IgD-negative memory B cell (primary cell): ENCODE measurements at regions not wholly inside any gene's neighbourhood (a gene's known extent, or its start where the extent isn't known, plus 50 kb on each side); places are given as distances from the start of the nearest gene placed in this dataset.

Experiments used
- H3K27ac Mint-ChIP-seq, 3 donors: one replicate each; pipeline ENCODE4 v1.8.0; 2020 to 2022; ENCODE audit warnings: mild to moderate bottlenecking in 3 of 3, mixed read lengths in 3 of 3, moderate library complexity in 1 of 3
- H3K27me3 Mint-ChIP-seq: one replicate; pipeline ENCODE4 v1.8.0; 2021; ENCODE audit warnings: mixed read lengths
- H3K36me3 Mint-ChIP-seq: one replicate; pipeline ENCODE4 v1.8.0; 2020; ENCODE audit warnings: mild to moderate bottlenecking, mixed read lengths
- H3K4me1 Mint-ChIP-seq, 3 donors: one replicate each; pipeline ENCODE4 v1.8.0; 2020 to 2022; ENCODE audit warnings: mixed read lengths in 3 of 3, mild to moderate bottlenecking in 1 of 3
- H3K4me3 Mint-ChIP-seq, 4 donors: one replicate each; pipeline ENCODE4 v1.8.0; 2020 to 2022; ENCODE audit warnings: mild to moderate bottlenecking in 4 of 4, mixed read lengths in 4 of 4, moderate library complexity in 3 of 4
- H3K9me3 Mint-ChIP-seq, 3 donors: one replicate each; pipeline ENCODE4 v1.8.0; 2020 to 2021; ENCODE audit warnings: mixed read lengths in 3 of 3, mild to moderate bottlenecking in 1 of 3

GRCh38 chr1:222369148-222369547 is 178.8 kb downstream of the HHIPL2 start:
- no peak overlapping the region for H3K27ac Mint-ChIP-seq
- peaks cover 0 to 10% (median 0%) of the 10 kb centered on the region in 3 donors for H3K4me1 Mint-ChIP-seq
- H3K36me3 Mint-ChIP-seq, result no peaks in the 10 kb centered on the region
- no peak overlapping the region for H3K4me3 Mint-ChIP-seq
- peaks cover 3% of the 10 kb centered on the region for H3K27me3 Mint-ChIP-seq
- no peaks in the 10 kb centered on the region for H3K9me3 Mint-ChIP-seq

DNA sequence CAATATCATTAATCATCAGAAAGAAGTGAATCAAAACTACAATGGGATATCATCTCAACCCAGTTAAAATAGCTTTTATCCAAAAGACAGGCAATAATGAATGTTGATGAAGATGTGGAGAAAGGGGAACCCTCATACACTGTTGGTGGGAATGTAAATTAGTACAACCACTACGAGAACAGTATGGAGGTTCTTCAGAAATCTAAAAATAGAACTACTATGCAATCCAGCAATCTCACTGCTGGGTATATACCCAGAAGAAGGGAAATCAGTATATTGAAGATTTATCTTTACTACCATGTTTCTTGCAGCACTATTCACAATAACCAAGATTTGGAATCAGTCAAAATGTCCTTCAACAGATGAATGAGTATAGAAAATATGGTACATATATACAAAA is 189.8 kb downstream of the HHIPL2 start:
- peaks cover 3 to 9% (median 6%) of the 10 kb centered on the region in 3 donors for H3K4me1 Mint-ChIP-seq
- H3K36me3 Mint-ChIP-seq, result no peaks in the 10 kb centered on the region
- H3K4me3 Mint-ChIP-seq, result no peak overlapping the region
- no peak overlapping the region for H3K27ac Mint-ChIP-seq
- peaks cover 2% of the 10 kb centered on the region for H3K27me3 Mint-ChIP-seq
- peaks cover 0 to 10% (median 6%) of the 10 kb centered on the region in 3 donors for H3K9me3 Mint-ChIP-seq

DNA sequence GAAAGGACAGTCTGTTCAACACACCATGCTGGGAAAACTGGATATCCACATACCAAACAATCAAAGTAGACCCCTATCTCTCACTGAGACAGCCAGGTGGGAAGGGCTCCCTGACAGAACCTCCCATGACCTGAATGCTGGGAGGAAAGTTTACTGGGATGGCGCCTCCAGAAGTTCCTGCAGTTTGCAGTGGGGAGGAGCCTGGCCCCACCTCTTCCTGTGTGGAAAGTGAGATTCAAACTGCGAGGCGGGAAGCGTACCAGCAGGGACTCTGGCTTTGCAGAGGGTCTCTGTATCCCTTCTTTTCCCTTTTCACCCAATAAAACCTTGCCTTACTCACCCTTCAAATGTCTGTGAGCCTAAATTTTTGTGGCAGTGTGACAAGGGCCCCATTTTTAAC is 190.7 kb downstream of the HHIPL2 start:
- Mint-ChIP-seq H3K4me3 (no peak overlapping the region), H3K36me3 (no peaks in the 10 kb centered on the region), H3K9me3 (peaks cover 0 to 10% (median 7%) of the 10 kb centered on the region in 3 donors), H3K27me3 (peaks cover 2% of the 10 kb centered on the region), H3K4me1 (peaks cover 3 to 9% (median 6%) of the 10 kb centered on the region in 3 donors), H3K27ac (no peak overlapping the region)

DNA sequence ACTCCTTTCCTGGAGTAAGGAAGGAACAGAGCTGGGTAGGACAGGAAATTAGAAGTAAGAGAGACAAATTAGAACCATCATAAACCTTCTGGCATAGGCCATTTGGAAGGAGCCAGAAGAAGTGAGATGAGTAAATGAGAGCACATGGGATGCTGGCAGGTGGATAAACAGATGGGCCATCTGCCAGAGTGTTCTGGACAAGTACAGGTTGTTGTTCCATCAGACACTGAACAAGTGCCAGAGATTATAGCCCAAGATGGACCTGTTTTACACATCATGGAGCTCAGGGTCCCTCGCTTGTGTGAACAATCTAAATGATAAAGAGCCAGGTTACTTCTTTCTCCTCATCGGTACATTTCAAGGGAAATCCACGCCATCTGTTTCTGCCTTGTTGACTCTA is 200.3 kb downstream of the HHIPL2 start:
- Mint-ChIP-seq H3K4me3 (no peak overlapping the region), H3K9me3 (peaks cover 0 to 4% (median 2%) of the 10 kb centered on the region in 3 donors), H3K27me3 (peaks cover 2% of the 10 kb centered on the region)

GRCh38 chr1:222346955-222347354 is 200.9 kb downstream of the HHIPL2 start:
- Mint-ChIP-seq H3K4me1 (no peaks in the 10 kb centered on the region), H3K9me3 (peaks cover 0 to 4% (median 2%) of the 10 kb centered on the region in 3 donors), H3K27me3 (peaks cover 2% of the 10 kb centered on the region), H3K27ac (no peak overlapping the region), H3K36me3 (peaks cover 5% of the 10 kb centered on the region), H3K4me3 (no peak overlapping the region)

More for the DNA sequence above, 200.3 kb downstream of the HHIPL2 start:
- Mint-ChIP-seq H3K36me3 (peaks cover 5% of the 10 kb centered on the region), H3K27ac (no peak overlapping the region), H3K4me1 (no peaks in the 10 kb centered on the region)

GRCh38 chr1:222339376-222339947 is 208.4 kb downstream of the HHIPL2 start:
- H3K36me3 Mint-ChIP-seq, result no peaks in the 10 kb centered on the region

GRCh38 chr1:222335586-222335985 is 212.3 kb downstream of the HHIPL2 start:
- Mint-ChIP-seq H3K27ac (no peak overlapping the region), H3K36me3 (no peaks in the 10 kb centered on the region), H3K9me3 (no peaks in the 10 kb centered on the region), H3K4me1 (no peaks in the 10 kb centered on the region), H3K27me3 (no peaks in the 10 kb centered on the region), H3K4me3 (no peak overlapping the region)

More at GRCh38 chr1:222339376-222339947, 208.4 kb downstream of the HHIPL2 start:
- no peak overlapping the region for H3K4me3 Mint-ChIP-seq
- no peak overlapping the region for H3K27ac Mint-ChIP-seq
- H3K27me3 Mint-ChIP-seq, result no peaks in the 10 kb centered on the region
- no peaks in the 10 kb centered on the region for H3K4me1 Mint-ChIP-seq
- H3K9me3 Mint-ChIP-seq, result peaks cover 0 to 2% (median 0%) of the 10 kb centered on the region in 3 donors

GRCh38 chr1:222334026-222334680 is 213.8 kb downstream of the HHIPL2 start:
- Mint-ChIP-seq H3K27ac (no peak overlapping the region), H3K27me3 (no peaks in the 10 kb centered on the region), H3K4me1 (no peaks in the 10 kb centered on the region), H3K9me3 (no peaks in the 10 kb centered on the region), H3K36me3 (no peaks in the 10 kb centered on the region), H3K4me3 (no peak overlapping the region)

GRCh38 chr1:222331765-222332164 is 216.1 kb downstream of the HHIPL2 start:
- Mint-ChIP-seq H3K4me3 (no peak overlapping the region), H3K9me3 (no peaks in the 10 kb centered on the region), H3K36me3 (no peaks in the 10 kb centered on the region), H3K27me3 (no peaks in the 10 kb centered on the region), H3K27ac (no peak overlapping the region), H3K4me1 (no peaks in the 10 kb centered on the region)

- no peaks in the 10 kb centered on the region for H3K36me3 Mint-ChIP-seq
- no peak overlapping the region for H3K27ac Mint-ChIP-seq
- no peaks in the 10 kb centered on the region for H3K9me3 Mint-ChIP-seq
- H3K4me1 Mint-ChIP-seq, result no peaks in the 10 kb centered on the region
- no peak overlapping the region for H3K4me3 Mint-ChIP-seq
- no peaks in the 10 kb centered on the region for H3K27me3 Mint-ChIP-seq
Observed at GRCh38 chr1:222331340-222331739, 216.6 kb downstream of the HHIPL2 start.

DNA sequence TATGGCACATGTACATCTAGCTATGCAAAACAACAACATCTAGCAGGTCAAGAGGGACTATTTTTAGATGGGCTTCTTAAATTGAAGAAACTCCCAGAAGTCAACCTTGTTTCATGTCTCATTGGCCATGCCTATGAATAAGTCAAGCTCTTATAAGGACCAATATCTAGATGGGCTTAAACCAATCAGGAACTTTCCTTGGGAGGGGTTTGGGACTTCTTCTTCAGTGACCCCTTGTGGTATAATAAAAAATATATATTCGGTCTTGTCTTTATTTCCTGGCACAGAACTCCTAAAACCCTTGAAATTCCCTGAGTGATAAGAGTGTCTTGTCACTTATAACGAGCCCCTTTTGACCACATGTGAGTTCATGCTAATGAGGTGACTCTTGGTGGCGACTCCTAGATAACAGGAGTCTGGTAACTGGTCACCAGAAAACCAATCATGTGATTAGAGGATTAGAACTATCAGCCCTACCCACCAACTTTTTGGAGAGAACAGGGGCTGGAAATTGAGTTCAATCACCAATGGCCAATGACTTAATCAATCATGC is 218.3 kb downstream of the HHIPL2 start:
- Mint-ChIP-seq H3K36me3 (no peaks in the 10 kb centered on the region), H3K27me3 (no peaks in the 10 kb centered on the region), H3K27ac (no peak overlapping the region)

DNA sequence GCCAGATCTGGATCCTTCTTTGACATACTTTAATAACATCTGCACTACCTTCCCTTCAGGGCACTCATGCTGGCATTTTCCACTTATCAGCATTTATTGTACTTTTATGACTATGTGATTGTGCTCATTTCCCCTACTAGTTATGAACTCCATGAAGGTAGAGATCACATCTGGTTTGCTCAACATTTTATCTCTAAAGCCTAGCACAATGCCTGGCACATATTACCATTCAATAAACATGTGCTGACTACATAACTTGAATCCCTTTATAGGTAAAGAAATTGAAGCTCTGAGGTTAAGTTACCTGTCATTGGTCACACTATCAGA is 221.2 kb downstream of the HHIPL2 start:
- Mint-ChIP-seq H3K4me1 (no peaks in the 10 kb centered on the region), H3K27ac (no peak overlapping the region), H3K9me3 (no peaks in the 10 kb centered on the region), H3K36me3 (no peaks in the 10 kb centered on the region), H3K4me3 (no peak overlapping the region), H3K27me3 (no peaks in the 10 kb centered on the region)

More for the DNA sequence above, 218.3 kb downstream of the HHIPL2 start:
- Mint-ChIP-seq H3K4me3 (no peak overlapping the region), H3K9me3 (no peaks in the 10 kb centered on the region), H3K4me1 (no peaks in the 10 kb centered on the region)

- H3K27me3 Mint-ChIP-seq, result no peaks in the 10 kb centered on the region
- no peaks in the 10 kb centered on the region for H3K4me1 Mint-ChIP-seq
- H3K4me3 Mint-ChIP-seq, result no peak overlapping the region
- H3K9me3 Mint-ChIP-seq, result no peaks in the 10 kb centered on the region
- no peaks in the 10 kb centered on the region for H3K36me3 Mint-ChIP-seq
- H3K27ac Mint-ChIP-seq, result no peak overlapping the region
Observed at GRCh38 chr1:222326006-222326709, 221.7 kb downstream of the HHIPL2 start.

DNA sequence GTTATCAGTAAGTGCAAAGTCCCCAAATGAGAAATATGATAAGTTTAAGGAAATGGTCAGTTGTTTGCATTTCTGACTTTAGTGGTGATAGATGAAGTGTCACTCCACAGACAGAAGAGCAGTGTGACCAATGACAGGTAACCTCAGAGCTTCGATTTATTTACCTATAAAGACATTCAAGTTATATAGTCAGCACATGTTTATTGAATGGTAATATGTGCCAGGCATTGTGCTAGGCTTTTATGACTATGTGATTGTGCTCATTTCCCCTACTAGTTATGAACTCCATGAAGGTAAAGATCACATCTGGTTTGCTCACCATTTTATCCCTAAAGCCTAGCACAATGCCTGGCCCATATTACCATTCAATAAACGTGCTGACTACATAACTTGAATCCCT is 222.4 kb downstream of the HHIPL2 start:
- H3K36me3 Mint-ChIP-seq, result no peaks in the 10 kb centered on the region
- H3K27ac Mint-ChIP-seq, result no peak overlapping the region
- H3K4me1 Mint-ChIP-seq, result no peaks in the 10 kb centered on the region
- no peaks in the 10 kb centered on the region for H3K9me3 Mint-ChIP-seq
- H3K4me3 Mint-ChIP-seq, result no peak overlapping the region
- no peaks in the 10 kb centered on the region for H3K27me3 Mint-ChIP-seq

GRCh38 chr1:222314839-222315238 is 233.1 kb downstream of the HHIPL2 start:
- H3K27me3 Mint-ChIP-seq, result peaks cover 5% of the 10 kb centered on the region
- H3K36me3 Mint-ChIP-seq, result no peaks in the 10 kb centered on the region
- H3K4me3 Mint-ChIP-seq, result peak overlapping the region in 1 of 4 donors; percentile 56
- H3K27ac Mint-ChIP-seq, result no peak overlapping the region
- H3K9me3 Mint-ChIP-seq, result no peaks in the 10 kb centered on the region
- no peaks in the 10 kb centered on the region for H3K4me1 Mint-ChIP-seq
